Endodermal cell (in vitro differentiated cells): ENCODE measurements at regions not wholly inside any gene's neighbourhood (a gene's known extent, or its start where the extent isn't known, plus 50 kb on each side); places are given as distances from the start of the nearest gene placed in this dataset.

Experiments used
- DNase-seq: peaks from one replicate; pipeline ENCODE4 v3.0.0-alpha.2; 2017
- H3K27ac ChIP-seq: 2 replicates; pipeline ENCODE4 v1.5.1; 2013; ENCODE audit warnings: mild to moderate bottlenecking, low read depth, low read length, moderate library complexity
- H3K27me3 ChIP-seq: 2 replicates; pipeline ENCODE4 v1.6.1; 2013; ENCODE audit warnings: mild to moderate bottlenecking, low read length, moderate library complexity; ENCODE audit not compliant: insufficient read depth, control insufficient read depth, poor library complexity, severe bottlenecking
- H3K36me3 ChIP-seq: 2 replicates; pipeline ENCODE4 v1.7.0; 2013; ENCODE audit warnings: mild to moderate bottlenecking, low read length, moderate library complexity; ENCODE audit not compliant: control insufficient read depth, insufficient read depth
- H3K4me1 ChIP-seq: one replicate; pipeline ENCODE4 v1.7.0; 2013; ENCODE audit warnings: low read length; ENCODE audit not compliant: control insufficient read depth, insufficient read depth
- H3K4me3 ChIP-seq: 2 replicates; pipeline ENCODE4 v1.5.1; 2013; ENCODE audit warnings: mild to moderate bottlenecking, low read length, moderate library complexity
- H3K9ac ChIP-seq: 2 replicates; pipeline ENCODE4 v1.6.1; 2013; ENCODE audit warnings: mild to moderate bottlenecking, low read length, moderate library complexity; ENCODE audit not compliant: poor library complexity, severe bottlenecking; ENCODE audit errors: extremely low read depth
- H3K9me3 ChIP-seq: 2 replicates; pipeline ENCODE4 v1.6.1; 2013; ENCODE audit warnings: mild to moderate bottlenecking, low read length, moderate library complexity; ENCODE audit not compliant: control insufficient read depth
- H3K27ac Mint-ChIP-seq: 2 replicates; pipeline ENCODE4 v1.8.0; 2020; ENCODE audit warnings: mixed read lengths
- H3K27me3 Mint-ChIP-seq: 2 replicates; pipeline ENCODE4 v1.8.0; 2021; ENCODE audit warnings: mild to moderate bottlenecking, mixed read lengths; ENCODE audit not compliant: insufficient read depth
- H3K36me3 Mint-ChIP-seq: 2 replicates; pipeline ENCODE4 v1.8.0; 2020; ENCODE audit warnings: low read depth, mixed read lengths
- H3K4me1 Mint-ChIP-seq: 2 replicates; pipeline ENCODE4 v1.8.0; 2020; ENCODE audit warnings: mixed read lengths
- H3K4me3 Mint-ChIP-seq: 2 replicates; pipeline ENCODE4 v1.8.0; 2020; ENCODE audit warnings: mild to moderate bottlenecking, moderate library complexity, mixed read lengths
- H3K9me3 Mint-ChIP-seq: 2 replicates; pipeline ENCODE4 v1.8.0; 2020; ENCODE audit warnings: mild to moderate bottlenecking, mixed read lengths
- CTCF ChIP-seq: fragments of 200-600 bp; sonication (generic); conservative IDR thresholded peaks from 2 replicates; pipeline ENCODE4 v1.5.0; 2021; ENCODE audit warnings: antibody characterized with exemption, mild to moderate bottlenecking
- WGBS, 2 experiments: methylation state at CpG; one replicate each; pipeline versions ENCODE4 v1.1.5 to v1.1.7; 2013; ENCODE audit warnings: missing lambda C conversion rate in 2 of 2, mixed read lengths in 1 of 2; ENCODE audit not compliant: insufficient coverage in 1 of 2, insufficient read length in 1 of 2; 5-methylcytosine and 5-hydroxymethylcytosine counted together

GRCh38 chr10:81473755-81474154, 401.2 kb upstream of the NRG3 start:
- Histone ChIP-seq H3K4me3 (no peak overlapping the region), H3K27ac (no peak overlapping the region), H3K36me3 (no peaks in the 10 kb centered on the region), H3K9me3 (no peaks in the 10 kb centered on the region), H3K4me1 (no peaks in the 10 kb centered on the region), H3K27me3 (no peaks in the 10 kb centered on the region), H3K9ac (no peak overlapping the region)
- peaks cover 6% of the 10 kb centered on the region for H3K9me3 Mint-ChIP-seq
- H3K27ac Mint-ChIP-seq, result no peak overlapping the region
- H3K4me1 Mint-ChIP-seq, result no peaks in the 10 kb centered on the region
- H3K4me3 Mint-ChIP-seq, result no peak overlapping the region
- no peak for TF ChIP-seq CTCF
- no peaks in the 10 kb centered on the region for H3K27me3 Mint-ChIP-seq
- WGBS, 2 experiments, result 93 to 96% methylated on average over 4 of the region's 4 CpGs
- no peak for DNase-seq
- H3K36me3 Mint-ChIP-seq, result no peaks in the 10 kb centered on the region

- no peak overlapping the region for H3K9ac ChIP-seq
- Mint-ChIP-seq H3K4me1 (no peaks in the 10 kb centered on the region), H3K4me3 (no peak overlapping the region), H3K27me3 (no peaks in the 10 kb centered on the region), H3K9me3 (no peaks in the 10 kb centered on the region), H3K36me3 (no peaks in the 10 kb centered on the region), H3K27ac (no peak overlapping the region)
- no peaks in the 10 kb centered on the region for H3K36me3 ChIP-seq
- H3K9me3 ChIP-seq, result no peaks in the 10 kb centered on the region
- H3K4me1 ChIP-seq, result no peaks in the 10 kb centered on the region
- no peaks in the 10 kb centered on the region for H3K27me3 ChIP-seq
- 89 to 96% methylated on average over 3 of the region's 3 CpGs for WGBS, 2 experiments
- peak; percentile 63 for DNase-seq
- peak; percentile 66 for TF ChIP-seq CTCF
- H3K27ac ChIP-seq, result no peak overlapping the region
- no peak overlapping the region for H3K4me3 ChIP-seq
Observed at GRCh38 chr10:81479316-81479715, 395.7 kb upstream of the NRG3 start.

GRCh38 chr10:81496626-81497025, 378.4 kb upstream of the NRG3 start:
- no peak overlapping the region for H3K27ac ChIP-seq
- Mint-ChIP-seq H3K4me3 (no peak overlapping the region), H3K4me1 (peaks cover 7% of the 10 kb centered on the region), H3K27ac (no peak overlapping the region), H3K36me3 (no peaks in the 10 kb centered on the region), H3K27me3 (no peaks in the 10 kb centered on the region), H3K9me3 (no peaks in the 10 kb centered on the region)
- DNase-seq, result no peak
- no peaks in the 10 kb centered on the region for H3K9me3 ChIP-seq
- TF ChIP-seq CTCF, result no peak
- H3K9ac ChIP-seq, result no peak overlapping the region
- H3K27me3 ChIP-seq, result no peaks in the 10 kb centered on the region
- H3K4me1 ChIP-seq, result no peaks in the 10 kb centered on the region
- H3K4me3 ChIP-seq, result no peak overlapping the region
- H3K36me3 ChIP-seq, result no peaks in the 10 kb centered on the region
